DMS 273 (cell line): ENCODE measurements at regions not wholly inside any gene's neighbourhood (a gene's known extent, or its start where the extent isn't known, plus 50 kb on each side); places are given as distances from the start of the nearest gene placed in this dataset.
A peak's percentile ranks its signal among the peaks of the same experiment; 100 is the strongest.

Source experiments
- DNase-seq: peaks from one replicate; lab custom pipeline; 2025; ENCODE audit not compliant: unreplicated experiment; lab: John Stamatoyannopoulos, UW

DNA sequence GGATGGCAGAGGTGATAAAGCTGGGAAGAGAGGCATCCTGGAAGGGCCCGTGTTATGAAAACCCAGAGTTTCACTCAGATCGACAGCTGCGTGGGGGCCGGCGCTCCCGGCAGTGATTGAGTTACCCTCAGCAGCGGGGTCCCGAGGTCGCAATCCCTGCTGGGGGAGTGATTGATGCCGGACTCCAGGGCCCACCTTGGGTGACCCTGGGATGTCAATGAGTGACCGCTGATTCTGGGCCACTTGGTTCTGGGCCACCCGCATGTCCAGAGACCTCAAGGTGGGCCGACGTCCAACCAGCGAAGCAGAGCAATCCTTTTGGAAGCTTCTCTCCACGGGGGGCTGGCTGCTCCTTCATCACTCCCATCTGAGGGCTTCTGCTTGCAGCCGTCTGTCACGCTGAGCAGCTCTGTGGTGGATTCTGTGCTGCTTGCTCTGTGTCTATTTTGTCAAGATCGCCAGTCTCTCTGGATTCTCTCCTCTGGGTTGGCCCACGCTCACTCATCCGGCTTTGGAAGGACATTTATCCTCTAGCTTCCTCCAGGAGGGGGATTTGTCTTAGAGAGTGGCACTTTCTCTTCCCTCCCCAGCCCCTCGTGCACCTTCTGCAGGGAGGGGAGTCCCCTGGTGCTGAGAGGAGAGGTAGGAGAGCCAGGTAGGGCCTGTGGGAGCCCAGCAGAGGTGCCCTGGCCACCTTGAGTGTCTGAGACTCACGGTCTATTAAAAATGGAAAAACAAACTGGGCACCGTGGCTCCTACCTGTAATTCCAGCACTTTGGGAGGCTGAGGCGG, 110.9 kb upstream of the C1orf174 start:
- DNase-seq = no peak

DNA sequence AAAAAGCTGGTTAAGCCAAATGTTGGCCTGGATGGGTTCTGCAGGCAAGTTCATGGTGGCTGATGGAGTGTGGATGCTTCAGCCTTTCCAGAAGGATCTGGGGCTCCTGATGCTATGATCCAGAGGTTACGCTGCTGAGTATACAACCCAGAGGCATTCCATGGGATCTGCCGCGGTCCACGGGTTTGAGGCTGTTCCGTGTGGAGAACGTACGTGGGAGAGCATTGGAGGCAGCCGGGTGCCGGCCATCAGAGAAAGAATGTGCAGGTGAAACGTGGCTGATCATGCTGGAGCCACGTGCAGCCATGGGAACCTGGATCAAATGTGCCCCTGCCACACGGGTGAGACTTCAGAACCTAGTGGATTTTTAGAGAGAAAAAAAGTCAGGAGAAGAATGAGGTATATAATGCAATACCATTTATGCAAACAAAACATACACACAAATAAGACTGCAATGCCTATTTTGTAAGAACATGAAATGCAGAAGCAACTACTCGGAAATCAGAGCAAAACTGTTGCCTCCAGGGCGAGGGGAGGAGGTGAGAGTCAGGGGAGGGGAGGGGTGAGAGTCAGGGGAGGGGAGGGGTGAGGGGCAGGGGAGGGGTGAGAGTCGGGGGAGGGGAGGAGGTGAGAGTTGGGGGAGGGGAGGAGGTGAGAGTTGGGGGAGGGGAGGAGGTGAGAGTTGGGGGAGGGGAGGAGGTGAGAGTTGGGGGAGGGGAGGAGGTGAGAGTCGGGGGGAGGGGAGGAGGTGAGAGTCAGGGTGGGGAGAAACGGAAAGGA, 116.5 kb upstream of the C1orf174 start:
- DNase-seq = no peak

DNA sequence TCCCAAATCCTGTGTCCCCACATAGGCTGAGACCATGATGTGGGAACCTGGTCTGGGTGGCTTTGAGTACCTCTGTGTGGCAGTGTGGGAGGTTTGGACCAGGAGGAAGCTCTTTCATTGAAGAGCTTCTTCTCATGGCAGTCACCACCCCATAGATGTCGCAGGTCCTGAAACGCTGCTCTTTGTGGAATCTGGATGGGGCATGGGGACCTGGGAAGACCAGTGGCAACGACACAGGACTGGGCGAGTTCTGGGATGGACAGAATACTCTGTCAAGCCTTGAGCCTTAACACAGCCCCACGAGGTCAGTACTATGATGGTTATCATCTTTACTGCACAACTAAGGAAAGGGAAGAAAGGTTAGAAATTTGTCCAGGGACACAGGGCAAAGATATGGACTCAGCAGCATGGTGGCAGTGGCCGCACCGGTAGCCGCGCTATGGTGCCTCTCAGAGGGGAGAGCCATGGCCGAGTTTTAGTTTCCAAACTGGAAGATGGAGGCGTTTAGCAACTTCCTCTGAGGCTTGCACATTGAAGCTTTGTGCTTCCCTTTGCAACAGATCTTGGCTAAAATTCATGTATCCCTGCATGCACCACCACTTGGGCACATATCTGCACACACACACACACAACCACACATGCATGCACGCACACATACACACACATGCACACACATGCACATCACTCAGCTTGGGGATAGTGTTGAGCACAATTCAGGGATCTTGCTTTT, 117.7 kb upstream of the C1orf174 start:
- DNase-seq = no peak

DNA sequence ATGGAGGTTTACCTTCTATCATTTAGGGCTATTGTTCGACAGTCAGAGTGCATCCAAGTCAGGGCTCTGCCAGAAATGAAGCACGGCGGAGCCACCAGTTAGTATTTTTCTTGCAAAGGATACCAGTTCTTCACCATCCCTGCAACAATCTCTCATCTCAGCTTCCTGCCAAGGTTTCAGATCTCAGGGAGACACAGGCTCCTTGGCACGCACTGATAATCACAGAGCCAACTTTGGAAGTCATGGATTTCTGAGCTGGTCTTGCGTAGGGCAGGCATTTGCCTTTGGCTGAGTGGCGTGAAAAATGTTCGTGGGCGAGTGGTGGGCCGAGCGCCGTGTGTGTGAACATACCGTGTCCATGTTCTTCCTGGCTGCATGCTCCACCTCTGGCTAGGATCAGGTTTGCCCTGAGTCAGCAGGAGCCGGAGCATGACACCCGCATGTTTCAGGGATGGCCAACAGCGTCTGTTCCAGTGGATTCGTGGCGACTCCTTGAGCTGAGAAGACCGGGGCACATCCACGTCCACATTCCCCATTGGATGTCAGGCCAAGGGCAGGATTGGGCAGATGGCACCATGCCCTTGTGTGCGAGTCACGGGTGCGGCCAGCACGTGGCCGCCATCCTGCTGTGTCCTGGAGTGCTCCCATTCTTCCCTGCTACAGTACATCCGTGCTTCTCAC, 118.5 kb upstream of the C1orf174 start:
- DNase-seq = peak; percentile 18

DNA sequence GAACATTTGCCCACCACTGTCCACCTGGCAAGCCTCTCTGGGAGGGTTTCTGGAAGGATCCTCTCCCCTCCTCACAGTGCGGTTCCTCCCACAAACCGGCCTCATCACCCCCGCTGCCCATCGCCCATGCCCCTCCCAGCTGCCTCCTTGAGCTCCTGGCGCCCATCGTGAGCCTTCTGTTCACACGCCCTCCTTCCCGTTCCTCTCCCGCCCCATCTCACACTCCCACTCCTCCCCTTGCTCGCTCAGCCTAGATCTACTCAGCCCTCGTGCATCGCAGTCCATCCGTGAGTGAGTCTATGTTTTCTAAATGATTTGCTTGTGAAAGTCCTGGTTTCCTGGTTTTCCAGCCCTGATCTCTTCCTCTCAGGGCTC, 119.1 kb upstream of the C1orf174 start:
- DNase-seq = no peak

DNA sequence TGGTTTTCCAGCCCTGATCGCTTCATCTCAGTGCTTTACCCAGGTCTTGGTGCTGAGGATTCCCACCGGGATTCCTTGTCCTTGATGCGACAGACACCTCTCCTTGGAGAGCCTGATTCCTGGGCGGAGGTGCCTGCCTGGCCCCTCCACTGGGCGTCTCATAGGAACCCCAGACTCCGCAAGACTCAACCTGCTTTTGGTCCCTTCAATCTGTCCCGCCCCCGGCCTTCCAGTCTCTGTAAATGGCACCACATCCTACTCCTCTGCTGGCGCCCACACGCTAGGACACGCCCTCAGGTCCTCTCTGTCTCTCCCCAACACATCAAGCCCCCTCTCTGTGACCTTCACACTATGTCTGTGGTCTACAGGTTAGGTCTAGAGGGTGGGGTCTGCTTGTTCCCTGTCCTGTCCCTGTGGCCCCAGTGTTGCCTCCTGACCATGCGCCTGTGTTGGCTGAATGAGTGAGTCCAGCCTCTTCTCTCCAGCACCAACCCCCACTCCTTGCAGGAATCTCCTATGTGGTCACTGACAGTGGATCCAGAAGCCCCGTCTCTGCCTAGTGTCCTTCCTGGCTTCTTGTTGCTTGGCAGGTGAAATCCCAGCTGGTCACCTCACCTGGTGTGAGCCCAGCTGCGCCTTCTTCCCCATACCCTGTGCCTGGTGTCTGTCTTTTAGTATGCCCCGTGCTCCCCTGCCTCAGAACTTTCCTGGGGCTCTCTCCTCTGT, 119.7 kb upstream of the C1orf174 start:
- no peak for DNase-seq

DNA sequence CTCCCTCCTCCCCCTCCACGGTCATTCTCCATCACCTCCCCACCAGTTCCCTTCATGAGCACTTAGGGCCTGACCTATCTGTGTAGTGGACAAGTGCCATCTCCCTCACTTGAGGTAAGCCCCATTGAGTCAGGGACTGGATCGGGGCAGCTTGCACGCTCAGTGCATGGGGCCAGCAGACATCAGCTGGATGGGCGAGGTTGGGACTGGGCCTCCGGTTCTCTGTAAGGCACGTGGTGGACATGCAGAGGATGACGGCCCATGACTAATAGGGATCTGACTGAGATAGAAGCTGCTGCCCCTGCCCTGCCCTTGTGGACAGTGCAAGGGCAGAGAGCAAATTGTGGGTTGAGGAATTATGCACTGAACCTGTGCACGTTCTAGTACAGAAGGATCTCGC, 120.4 kb upstream of the C1orf174 start:
- DNase-seq = no peak

DNA sequence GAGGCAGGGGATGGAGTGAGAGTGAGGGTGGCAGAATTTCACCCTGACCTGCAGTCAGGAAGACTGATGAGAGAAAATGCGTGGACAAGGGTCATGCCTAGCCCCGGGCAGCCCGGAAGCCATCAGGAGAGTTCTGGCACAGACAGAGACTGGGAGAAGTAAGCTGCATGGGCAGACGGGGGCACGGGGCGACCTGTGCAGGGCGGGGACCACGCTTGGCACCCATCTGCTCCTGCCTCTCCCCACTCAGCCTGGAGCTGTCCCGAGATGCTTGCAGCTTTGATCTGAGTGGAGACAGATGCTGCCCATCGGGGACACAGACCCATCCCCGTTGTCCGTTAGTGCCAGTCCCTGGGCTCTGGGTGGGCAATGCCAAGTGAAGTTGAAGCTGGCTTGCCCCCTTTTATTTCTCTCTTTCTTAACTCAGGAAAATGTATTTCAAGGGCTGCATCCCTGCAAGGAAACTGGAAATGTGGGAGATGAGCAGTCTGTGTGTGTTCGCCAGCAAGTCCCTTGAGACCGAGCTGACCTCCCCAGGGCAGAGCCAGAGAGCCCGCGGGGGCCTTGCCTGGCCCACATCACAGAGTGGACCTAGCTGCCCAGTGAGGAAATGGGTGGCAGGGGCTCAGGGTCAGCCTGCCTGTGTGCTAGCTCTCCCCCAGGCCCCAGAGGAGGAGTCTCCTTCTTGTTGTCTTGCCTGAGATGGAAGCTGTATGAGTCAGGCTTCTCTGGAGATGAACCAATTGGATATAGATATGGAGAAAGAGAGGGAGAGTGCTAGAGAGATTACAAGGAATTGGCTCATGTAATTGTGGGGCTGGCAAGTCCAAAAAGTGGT, 121.3 kb upstream of the C1orf174 start:
- no peak for DNase-seq

DNA sequence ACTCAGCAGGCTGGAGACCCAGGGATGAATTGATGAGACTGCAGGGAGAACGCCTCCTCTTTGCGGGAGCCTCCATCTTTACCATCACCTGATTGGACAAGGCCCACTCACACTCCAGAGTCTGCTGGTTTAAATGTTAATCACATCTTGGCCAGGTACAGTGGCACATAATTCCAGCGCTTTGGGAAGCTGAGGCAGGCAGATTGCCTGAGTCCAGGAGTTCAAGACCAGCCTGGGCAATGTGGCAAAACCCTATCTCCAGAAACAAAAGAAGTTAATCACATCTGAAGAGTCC, 121.8 kb upstream of the C1orf174 start:
- no peak for DNase-seq

DNA sequence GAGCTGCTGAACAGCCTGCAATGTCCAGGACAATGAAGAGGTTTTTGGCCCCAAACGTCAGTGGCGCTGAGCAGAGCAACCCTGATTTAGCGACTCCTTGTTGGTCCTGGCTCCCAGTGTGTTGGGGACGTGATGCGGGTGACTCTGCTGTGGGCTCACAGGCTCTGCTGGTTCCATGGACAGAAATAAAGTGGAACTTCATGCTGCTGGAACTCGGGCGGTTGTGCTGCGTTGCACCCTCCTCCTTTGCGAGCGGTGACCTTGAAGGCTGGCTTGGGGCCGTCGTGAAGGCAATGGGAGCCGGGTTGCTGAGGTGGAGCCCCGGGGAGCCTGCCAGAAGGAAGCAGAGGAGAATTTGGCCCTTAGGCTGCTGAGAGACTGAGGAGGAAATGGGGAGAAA, 122.6 kb upstream of the C1orf174 start:
- no peak for DNase-seq

DNA sequence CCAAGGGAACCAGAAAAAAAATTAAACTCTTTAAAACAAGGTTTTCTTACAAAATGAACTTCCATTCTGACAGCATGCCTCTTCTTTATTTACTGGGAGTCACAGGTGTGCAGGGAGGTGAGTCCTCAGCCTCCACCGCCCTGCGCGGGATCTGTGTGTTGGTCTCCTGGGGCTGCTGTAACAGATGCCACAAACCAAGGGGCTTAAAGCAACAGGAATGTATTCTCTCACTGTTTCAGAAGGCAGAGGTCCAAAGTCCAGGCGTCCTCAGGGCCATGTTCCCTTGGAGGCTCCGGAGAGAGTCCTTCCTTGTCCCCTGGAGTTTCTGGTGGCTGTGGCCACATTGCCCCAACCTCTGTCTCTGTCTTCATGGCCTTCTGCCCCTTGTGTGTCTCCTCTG, 123.6 kb upstream of the C1orf174 start:
- DNase-seq = no peak

DNA sequence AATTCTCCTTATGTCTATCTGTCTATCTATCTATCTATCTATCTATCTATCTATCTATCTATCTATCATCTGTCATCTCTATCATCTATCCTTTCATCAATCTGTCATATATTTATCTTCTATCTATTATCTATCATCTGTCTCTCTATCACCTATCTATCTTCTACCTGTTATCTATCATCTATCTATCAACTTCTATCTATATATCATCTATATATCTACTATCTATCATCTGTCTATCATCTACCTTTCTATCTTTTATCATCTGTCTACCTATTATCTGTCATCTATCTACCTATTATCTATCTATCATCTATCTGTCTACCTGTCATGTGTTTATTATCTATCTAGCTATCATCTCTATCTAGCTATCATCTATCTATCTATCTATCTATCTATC, 124.7 kb upstream of the C1orf174 start:
- DNase-seq = no peak

DNA sequence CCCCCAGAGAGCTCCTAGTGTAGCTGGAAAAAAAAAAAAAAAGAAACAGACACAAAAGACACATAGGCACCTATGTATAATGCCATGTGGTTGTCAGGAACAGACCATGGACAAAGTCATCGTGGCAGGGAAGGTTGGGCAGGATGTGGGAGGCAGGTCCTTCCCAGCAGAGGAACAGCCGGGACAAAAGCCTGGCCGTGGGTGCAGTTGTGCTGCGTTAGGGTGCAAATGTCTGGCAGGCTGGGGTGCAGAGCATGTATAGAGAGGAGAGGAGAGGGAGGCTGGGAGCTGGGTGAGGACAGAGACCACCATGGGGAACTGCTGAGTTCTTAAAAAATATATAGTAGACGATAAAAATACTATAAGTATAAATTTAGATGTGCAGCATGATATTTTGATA, 125.7 kb upstream of the C1orf174 start:
- DNase-seq = no peak

DNA sequence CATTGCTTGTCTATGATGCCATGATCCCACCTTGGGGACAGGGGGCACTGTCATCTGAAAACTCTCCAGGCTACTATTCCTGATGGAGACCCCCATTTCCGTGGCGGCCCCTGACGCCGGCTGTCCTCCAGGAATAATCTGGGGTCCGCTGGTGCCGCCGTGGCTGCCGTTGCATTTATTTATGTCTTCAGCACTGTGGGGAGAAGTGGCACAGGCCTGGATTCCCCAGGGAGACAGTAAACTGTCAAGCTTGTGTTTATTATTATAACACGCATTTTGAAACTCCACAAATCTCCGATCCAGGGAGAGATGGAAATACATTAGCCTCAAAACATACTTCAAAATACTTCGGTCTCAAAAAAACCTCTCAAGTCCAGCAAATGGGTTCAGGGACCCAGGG, 126.9 kb upstream of the C1orf174 start:
- no peak for DNase-seq

DNA sequence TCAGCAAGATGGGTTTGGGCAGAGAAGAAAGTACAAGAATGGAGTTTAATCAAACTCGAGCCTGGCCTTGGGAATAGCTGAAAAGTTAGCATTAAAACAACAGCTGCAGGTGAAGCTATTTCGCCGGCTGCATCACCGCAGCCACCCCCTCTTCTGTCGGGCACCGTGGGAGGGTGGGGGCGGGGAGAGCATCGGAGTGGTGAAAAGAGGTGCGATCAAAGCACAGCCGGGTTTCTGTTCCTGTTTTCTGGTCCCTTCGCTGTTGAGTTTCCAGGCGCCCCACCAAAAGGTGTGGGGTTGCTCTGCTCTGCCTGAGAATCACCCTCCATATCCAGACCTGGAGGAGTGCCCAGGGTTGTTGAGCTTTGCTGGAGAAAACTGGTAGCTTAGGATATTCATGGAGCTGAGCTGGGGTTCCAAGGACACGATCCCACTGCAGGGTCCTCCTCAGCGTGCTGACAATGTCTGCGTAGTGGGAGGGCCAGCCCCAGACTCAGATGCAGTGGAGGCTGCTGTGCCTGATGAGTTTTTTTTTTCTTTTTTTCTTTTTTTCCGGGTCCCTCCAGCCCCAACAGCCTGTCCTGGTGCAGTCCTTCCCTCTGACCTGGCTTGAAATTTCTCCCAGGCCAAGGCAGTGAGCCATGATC, 127.5 kb upstream of the C1orf174 start:
- DNase-seq = no peak

DNA sequence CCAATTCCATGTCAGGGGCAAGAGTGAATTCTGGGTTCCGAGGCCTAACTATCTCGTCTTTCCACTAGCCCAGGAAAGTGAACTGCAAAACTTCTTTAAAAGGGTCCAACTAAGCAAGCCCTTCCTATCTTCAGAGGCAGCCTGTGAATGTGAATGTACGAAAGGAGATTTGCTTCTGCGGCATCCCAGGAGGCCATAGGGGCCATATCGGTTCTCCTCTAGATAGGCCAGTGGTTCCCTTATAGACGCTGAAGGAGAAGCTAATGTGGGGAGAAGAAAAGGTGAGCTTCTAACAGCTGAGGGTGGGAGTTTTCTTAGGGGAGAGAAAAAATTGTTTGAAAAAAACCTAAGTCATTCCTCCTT, 128.0 kb upstream of the C1orf174 start:
- DNase-seq = no peak

DNA sequence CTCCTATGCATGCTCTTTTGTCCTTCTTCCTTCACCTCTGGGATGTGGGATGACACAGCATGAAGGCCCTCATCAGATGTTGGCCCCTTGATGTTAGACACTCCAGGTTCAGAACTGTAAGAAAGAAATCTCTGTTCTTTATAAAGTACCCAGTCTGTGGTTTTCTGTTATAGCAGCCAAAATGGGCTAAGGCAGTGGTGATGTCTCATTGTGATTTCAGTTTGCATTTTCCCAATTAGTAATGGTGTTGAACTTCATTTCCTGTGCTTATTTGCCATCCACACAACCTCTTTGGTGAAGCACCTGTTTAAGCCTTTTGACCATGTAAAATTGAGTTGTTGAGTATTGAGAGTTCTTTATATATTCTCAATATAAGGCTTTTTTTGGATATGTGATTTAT, 129.3 kb upstream of the C1orf174 start:
- DNase-seq = no peak

DNA sequence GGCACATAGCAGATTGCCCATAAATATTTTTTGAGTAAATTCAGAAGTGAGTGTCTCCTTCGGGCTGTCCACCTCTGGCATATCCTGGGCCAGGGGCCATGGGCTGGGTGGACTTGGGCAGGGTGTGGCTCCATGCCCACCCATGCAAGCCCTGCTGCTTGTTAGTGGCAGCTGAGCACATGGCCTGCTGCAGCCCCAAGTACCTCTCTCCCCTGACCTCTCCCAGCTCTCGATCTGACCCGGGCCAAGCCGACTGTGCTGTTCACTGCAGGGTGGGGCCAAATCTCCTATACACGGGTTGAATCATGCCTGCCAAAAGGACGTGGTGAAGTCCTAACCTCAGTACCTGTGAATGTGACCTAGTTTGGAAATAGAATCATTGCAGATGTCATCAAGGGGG, 132.5 kb upstream of the C1orf174 start:
- no peak for DNase-seq

DNA sequence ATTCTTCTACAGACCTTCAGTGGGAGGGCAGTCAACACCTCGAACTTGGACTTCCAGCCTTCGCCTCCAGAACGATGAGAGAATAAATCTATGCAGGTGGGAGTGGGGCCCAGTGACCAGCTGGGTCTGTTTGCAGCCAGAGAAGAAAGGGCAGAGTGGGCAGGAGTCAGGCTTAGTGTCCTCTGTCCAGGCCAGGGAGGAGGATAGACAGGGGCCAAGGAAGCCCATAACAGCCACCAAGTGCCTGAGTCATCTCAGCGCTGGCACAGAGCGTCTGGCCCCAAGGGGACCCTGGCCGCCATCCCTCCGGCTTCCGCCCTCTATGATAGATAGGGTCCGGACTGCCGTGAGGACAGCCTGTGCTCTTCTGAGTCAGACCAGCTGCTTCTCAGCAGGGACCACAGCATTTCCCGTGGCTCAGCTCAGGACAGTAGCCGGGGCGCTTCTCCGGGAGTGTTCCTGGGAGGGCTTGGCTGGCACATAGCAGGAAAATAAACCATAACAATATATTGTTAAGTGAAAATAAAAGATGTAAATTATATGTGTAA, 133.1 kb upstream of the C1orf174 start:
- DNase-seq = no peak
